ENCODE measurements at regions not wholly inside any gene's neighbourhood (a gene's known extent, or its start where the extent isn't known, plus 50 kb on each side); places are given as distances from the start of the nearest gene placed in this dataset.

DNA sequence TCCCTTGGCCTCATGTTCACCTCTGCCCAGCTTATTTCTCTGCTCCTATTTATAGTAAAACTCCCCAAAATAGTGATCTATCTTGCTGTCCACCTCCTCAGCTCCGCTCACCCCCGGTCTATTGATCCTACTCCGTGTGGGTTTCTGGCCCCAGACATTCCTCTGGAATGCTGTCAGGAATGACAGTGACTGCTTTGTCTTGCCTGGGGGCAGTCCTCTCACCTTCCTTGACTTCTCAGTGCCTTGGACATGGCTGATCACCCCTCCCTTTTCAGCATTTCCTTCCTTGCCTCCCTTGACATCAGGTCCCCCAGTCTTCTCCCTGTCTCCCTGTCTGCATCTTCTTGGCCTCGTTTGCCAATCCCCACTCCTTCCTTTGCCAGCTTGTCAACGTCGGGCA lies 108.1 kb upstream of the BACE2 start:
- no peaks in the 10 kb centered on the region for H3K9me3 ChIP-seq (ENCODE audit: control insufficient read depth, low read length)
- WGBS: 69% methylated on average over 6 of the region's 6 CpGs
- H2BK12ac ChIP-seq (ENCODE audit: low read length in 2 of 2): no peak overlapping the region
- H2AK5ac ChIP-seq (ENCODE audit: low read length, severe bottlenecking): no peak overlapping the region
- no peak overlapping the region for H3K4me2 ChIP-seq (ENCODE audit: low read length, poor library complexity, severe bottlenecking)
- no peak overlapping the region for H3K4ac ChIP-seq (ENCODE audit: low read depth in 1 of 2, low read length in 2 of 2)
- no peak overlapping the region for H2BK15ac ChIP-seq (ENCODE audit: low read depth, poor library complexity, severe bottlenecking)
- no peak overlapping the region for H4K91ac ChIP-seq (ENCODE audit: low read length)
- H2BK120ac ChIP-seq (ENCODE audit: low read depth, low read length): no peak overlapping the region
- no peak overlapping the region for H3K27ac ChIP-seq (ENCODE audit: low read length, poor library complexity, severe bottlenecking)
- H3K27me3 ChIP-seq (ENCODE audit: control insufficient read depth in 1 of 2, insufficient read depth in 1 of 2, low read length in 2 of 2): no peaks in the 10 kb centered on the region
- H3K9ac ChIP-seq (ENCODE audit: low read length): no peak overlapping the region
- H3K18ac ChIP-seq (ENCODE audit: low read depth in 1 of 2, low read length in 2 of 2): no peak overlapping the region
- no peaks in the 10 kb centered on the region for H3K36me3 ChIP-seq (ENCODE audit: control insufficient read depth in 1 of 2, insufficient read depth in 2 of 2, low read depth in 1 of 2, low read length in 2 of 2)
- no peak overlapping the region for H3K23ac ChIP-seq (ENCODE audit: low read length in 2 of 2)
- H3K4me3 ChIP-seq (ENCODE audit: insufficient read depth in 1 of 2, low read depth in 1 of 2, low read length in 2 of 2): no peak overlapping the region
- H4K8ac ChIP-seq (ENCODE audit: low read length): no peak overlapping the region
- no peak overlapping the region for H2BK5ac ChIP-seq (ENCODE audit: low read depth, low read length, poor library complexity, severe bottlenecking)
- H3K14ac ChIP-seq (ENCODE audit: low read length in 2 of 2): no peak overlapping the region
- DNase-seq: no peak
- no peaks in the 10 kb centered on the region for H3K79me1 ChIP-seq (replicated peaks; ENCODE audit: low read length, poor library complexity, severe bottlenecking)
- H2AFZ ChIP-seq (ENCODE audit: low read depth, low read length): no peak overlapping the region
- no peaks in the 10 kb centered on the region for H3K4me1 ChIP-seq (ENCODE audit: control insufficient read depth, insufficient read depth, low read depth, low read length)

DNA sequence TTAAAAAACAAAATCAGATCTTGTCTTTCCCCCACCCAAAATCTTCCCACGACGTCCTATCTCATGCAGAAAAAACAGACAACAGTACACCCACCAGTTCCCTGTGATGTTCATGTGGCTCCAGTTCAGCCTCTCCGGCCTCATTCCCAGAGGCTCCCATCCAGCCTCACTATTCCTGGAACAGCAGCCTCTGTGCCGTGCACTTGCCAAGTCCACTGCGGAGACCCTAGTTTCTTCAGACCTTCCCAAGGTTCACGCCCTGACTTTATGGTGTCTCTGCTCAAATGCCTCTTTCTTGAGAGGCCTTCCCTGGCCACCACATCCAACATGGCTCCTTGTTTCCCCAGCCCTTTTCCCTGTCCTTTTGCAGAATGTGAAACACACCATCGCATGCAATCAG lies 106.3 kb upstream of the BACE2 start:
- H4K91ac ChIP-seq (ENCODE audit: low read length): no peak overlapping the region
- H3K14ac ChIP-seq (ENCODE audit: low read length in 2 of 2): no peak overlapping the region
- H3K9ac ChIP-seq (ENCODE audit: low read length): no peak overlapping the region
- H3K9me3 ChIP-seq (ENCODE audit: control insufficient read depth, low read length): no peaks in the 10 kb centered on the region
- no peak overlapping the region for H2AFZ ChIP-seq (ENCODE audit: low read depth, low read length)
- no peak overlapping the region for H3K23ac ChIP-seq (ENCODE audit: low read length in 2 of 2)
- DNase-seq: no peak
- no peak overlapping the region for H2BK120ac ChIP-seq (ENCODE audit: low read depth, low read length)
- WGBS: 85% methylated on average over 7 of the region's 7 CpGs
- no peaks in the 10 kb centered on the region for H3K79me1 ChIP-seq (replicated peaks; ENCODE audit: low read length, poor library complexity, severe bottlenecking)
- no peak overlapping the region for H2BK15ac ChIP-seq (ENCODE audit: low read depth, poor library complexity, severe bottlenecking)
- H4K8ac ChIP-seq (ENCODE audit: low read length): no peak overlapping the region
- H2BK12ac ChIP-seq (ENCODE audit: low read length in 2 of 2): no peak overlapping the region
- H3K4me1 ChIP-seq (ENCODE audit: control insufficient read depth, insufficient read depth, low read depth, low read length): no peaks in the 10 kb centered on the region
- H3K27ac ChIP-seq (ENCODE audit: low read length, poor library complexity, severe bottlenecking): no peak overlapping the region
- no peak overlapping the region for H2BK5ac ChIP-seq (ENCODE audit: low read depth, low read length, poor library complexity, severe bottlenecking)
- no peak overlapping the region for H3K4ac ChIP-seq (ENCODE audit: low read depth in 1 of 2, low read length in 2 of 2)
- no peak overlapping the region for H3K18ac ChIP-seq (ENCODE audit: low read depth in 1 of 2, low read length in 2 of 2)
- H3K4me3 ChIP-seq (ENCODE audit: insufficient read depth in 1 of 2, low read depth in 1 of 2, low read length in 2 of 2): no peak overlapping the region
- no peaks in the 10 kb centered on the region for H3K27me3 ChIP-seq (ENCODE audit: control insufficient read depth in 1 of 2, insufficient read depth in 1 of 2, low read length in 2 of 2)
- no peak overlapping the region for H3K4me2 ChIP-seq (ENCODE audit: low read length, poor library complexity, severe bottlenecking)
- no peak overlapping the region for H2AK5ac ChIP-seq (ENCODE audit: low read length, severe bottlenecking)
- no peaks in the 10 kb centered on the region for H3K36me3 ChIP-seq (ENCODE audit: control insufficient read depth in 1 of 2, insufficient read depth in 2 of 2, low read depth in 1 of 2, low read length in 2 of 2)

DNA sequence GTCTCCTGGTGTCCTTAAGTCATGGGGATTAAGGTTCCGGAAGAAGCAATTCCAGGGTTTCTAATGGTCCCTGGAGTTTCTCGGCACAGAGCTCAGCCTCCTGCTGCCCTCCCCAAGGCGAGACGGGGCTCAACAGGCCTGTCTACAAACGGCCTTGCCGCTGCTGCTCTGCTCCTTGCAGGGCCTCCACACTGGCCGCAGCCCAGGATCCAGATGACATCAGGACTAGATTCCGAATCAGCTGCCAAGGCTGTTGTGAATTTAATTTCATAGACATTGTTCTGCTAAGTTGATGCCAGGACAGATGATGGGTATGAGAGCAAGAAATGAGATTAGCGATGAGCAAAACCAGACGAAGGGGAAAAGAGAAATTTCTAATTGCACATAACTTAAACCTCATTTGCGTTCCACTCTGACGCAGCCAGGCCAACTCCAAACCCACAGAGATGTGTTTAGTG lies 103.6 kb upstream of the BACE2 start:
- Histone ChIP-seq H2BK120ac (ENCODE audit: low read depth, low read length) (no peak overlapping the region), H2BK15ac (ENCODE audit: low read depth, poor library complexity, severe bottlenecking) (no peak overlapping the region), H3K9ac (ENCODE audit: low read length) (no peak overlapping the region), H3K4ac (ENCODE audit: low read depth in 1 of 2, low read length in 2 of 2) (no peak overlapping the region), H3K36me3 (ENCODE audit: control insufficient read depth in 1 of 2, insufficient read depth in 2 of 2, low read depth in 1 of 2, low read length in 2 of 2) (no peaks in the 10 kb centered on the region), H3K4me3 (ENCODE audit: insufficient read depth in 1 of 2, low read depth in 1 of 2, low read length in 2 of 2) (no peak overlapping the region), H3K27me3 (ENCODE audit: control insufficient read depth in 1 of 2, insufficient read depth in 1 of 2, low read length in 2 of 2) (peaks cover 0 to 16% of the 10 kb centered on the region in 2 experiments), H4K91ac (ENCODE audit: low read length) (no peak overlapping the region), H3K14ac (ENCODE audit: low read length in 2 of 2) (no peak overlapping the region), H2AFZ (ENCODE audit: low read depth, low read length) (no peak overlapping the region), H2BK5ac (ENCODE audit: low read depth, low read length, poor library complexity, severe bottlenecking) (no peak overlapping the region), H3K4me2 (ENCODE audit: low read length, poor library complexity, severe bottlenecking) (no peak overlapping the region), H3K27ac (ENCODE audit: low read length, poor library complexity, severe bottlenecking) (no peak overlapping the region), H3K9me3 (ENCODE audit: control insufficient read depth, low read length) (no peaks in the 10 kb centered on the region), H3K79me1 (replicated peaks; ENCODE audit: low read length, poor library complexity, severe bottlenecking) (no peaks in the 10 kb centered on the region), H4K8ac (ENCODE audit: low read length) (no peak overlapping the region), H3K23ac (ENCODE audit: low read length in 2 of 2) (no peak overlapping the region), H2AK5ac (ENCODE audit: low read length, severe bottlenecking) (no peak overlapping the region), H2BK12ac (ENCODE audit: low read length in 2 of 2) (no peak overlapping the region), H3K4me1 (ENCODE audit: control insufficient read depth, insufficient read depth, low read depth, low read length) (peaks cover 2% of the 10 kb centered on the region), H3K18ac (ENCODE audit: low read depth in 1 of 2, low read length in 2 of 2) (no peak overlapping the region)
- WGBS: 80% methylated on average over 12 of the region's 12 CpGs
- no peak for DNase-seq

DNA sequence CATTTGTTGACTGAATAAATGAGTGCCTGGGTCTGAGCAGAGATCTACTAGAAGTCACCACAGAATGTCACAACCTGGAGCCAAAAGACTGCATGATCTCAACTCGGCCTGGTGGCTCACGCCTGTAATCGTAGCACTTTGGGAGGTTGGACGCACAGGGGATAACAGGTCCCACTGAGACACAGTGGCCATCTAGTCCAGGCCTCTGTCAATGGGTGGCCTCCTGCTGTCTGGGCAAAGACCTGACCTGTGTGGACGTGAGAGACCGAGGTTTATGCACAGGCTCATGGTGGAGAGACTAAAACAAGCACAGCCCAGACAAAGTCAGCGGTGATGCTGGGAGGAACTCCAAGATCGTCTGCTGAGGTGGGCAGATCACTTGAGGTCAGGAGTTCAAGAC lies 103.0 kb upstream of the BACE2 start:
- no peak overlapping the region for H2BK12ac ChIP-seq (ENCODE audit: low read length in 2 of 2)
- no peak overlapping the region for H2BK5ac ChIP-seq (ENCODE audit: low read depth, low read length, poor library complexity, severe bottlenecking)
- whole genome bisulfite sequencing: 82% methylated on average over 8 of the region's 8 CpGs
- no peak overlapping the region for H2AK5ac ChIP-seq (ENCODE audit: low read length, severe bottlenecking)
- H4K8ac ChIP-seq (ENCODE audit: low read length): no peak overlapping the region
- no peak overlapping the region for H4K91ac ChIP-seq (ENCODE audit: low read length)
- H3K27me3 ChIP-seq (ENCODE audit: control insufficient read depth in 1 of 2, insufficient read depth in 1 of 2, low read length in 2 of 2): peaks cover 0 to 19% of the 10 kb centered on the region in 2 experiments
- H3K4ac ChIP-seq (ENCODE audit: low read depth in 1 of 2, low read length in 2 of 2): no peak overlapping the region
- H2BK120ac ChIP-seq (ENCODE audit: low read depth, low read length): no peak overlapping the region
- H3K14ac ChIP-seq (ENCODE audit: low read length in 2 of 2): no peak overlapping the region
- no peaks in the 10 kb centered on the region for H3K9me3 ChIP-seq (ENCODE audit: control insufficient read depth, low read length)
- H3K18ac ChIP-seq (ENCODE audit: low read depth in 1 of 2, low read length in 2 of 2): no peak overlapping the region
- H3K79me1 ChIP-seq (replicated peaks; ENCODE audit: low read length, poor library complexity, severe bottlenecking): no peaks in the 10 kb centered on the region
- H3K9ac ChIP-seq (ENCODE audit: low read length): no peak overlapping the region
- H2BK15ac ChIP-seq (ENCODE audit: low read depth, poor library complexity, severe bottlenecking): no peak overlapping the region
- no peak overlapping the region for H2AFZ ChIP-seq (ENCODE audit: low read depth, low read length)
- DNase-seq: no peak
- no peak overlapping the region for H3K4me2 ChIP-seq (ENCODE audit: low read length, poor library complexity, severe bottlenecking)
- no peaks in the 10 kb centered on the region for H3K36me3 ChIP-seq (ENCODE audit: control insufficient read depth in 1 of 2, insufficient read depth in 2 of 2, low read depth in 1 of 2, low read length in 2 of 2)
- H3K4me3 ChIP-seq (ENCODE audit: insufficient read depth in 1 of 2, low read depth in 1 of 2, low read length in 2 of 2): no peak overlapping the region
- peaks cover 2% of the 10 kb centered on the region for H3K4me1 ChIP-seq (ENCODE audit: control insufficient read depth, insufficient read depth, low read depth, low read length)
- no peak overlapping the region for H3K27ac ChIP-seq (ENCODE audit: low read length, poor library complexity, severe bottlenecking)
- H3K23ac ChIP-seq (ENCODE audit: low read length in 2 of 2): no peak overlapping the region

Measured in mesenchymal stem cell (in vitro differentiated cells and primary cell).